ENCODE measurements at regions not wholly inside any gene's neighbourhood (a gene's known extent, or its start where the extent isn't known, plus 50 kb on each side); places are given as distances from the start of the nearest gene placed in this dataset.

DNA sequence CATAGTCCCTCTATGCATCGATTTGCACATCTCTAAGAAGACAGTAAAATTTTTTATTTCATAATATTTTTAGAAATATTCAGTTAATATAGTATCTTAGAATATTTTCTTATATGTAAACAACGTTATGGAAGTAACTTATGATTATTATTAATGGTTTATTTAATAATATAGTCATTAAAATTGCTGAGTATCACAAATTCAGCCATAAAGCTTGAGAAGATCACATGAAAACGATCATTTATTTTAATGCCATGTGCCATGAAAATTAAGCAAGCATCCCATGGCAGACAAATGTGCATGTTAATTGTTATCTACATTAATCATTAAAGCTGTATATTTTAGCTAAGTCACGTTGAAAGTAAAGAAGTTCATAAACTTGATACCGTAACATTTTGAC is 907.1 kb downstream of the KCNT2 start:
- H2AFZ ChIP-seq = no peak overlapping the region
- H3K36me3 ChIP-seq (ENCODE audit: low read depth) = no peaks in the 10 kb centered on the region
- H3K9me2 ChIP-seq (ENCODE audit: insufficient read depth) = no peaks in the 10 kb centered on the region
- H3F3A ChIP-seq (ENCODE audit: insufficient read depth, low read depth) = no peaks in the 10 kb centered on the region
- intact Hi-C loops (cut with micrococcal nuclease; ENCODE audit: unreplicated experiment) = no loop called here
- H3K4me3 ChIP-seq = no peak overlapping the region
- no peaks in the 10 kb centered on the region for H3K79me2 ChIP-seq (ENCODE audit: low read depth)
- TF ChIP-seq EZH2 (IDR thresholded peaks at IDR 0.05; ENCODE audit: low read depth) = no peak
- TF ChIP-seq, protein P1, sequence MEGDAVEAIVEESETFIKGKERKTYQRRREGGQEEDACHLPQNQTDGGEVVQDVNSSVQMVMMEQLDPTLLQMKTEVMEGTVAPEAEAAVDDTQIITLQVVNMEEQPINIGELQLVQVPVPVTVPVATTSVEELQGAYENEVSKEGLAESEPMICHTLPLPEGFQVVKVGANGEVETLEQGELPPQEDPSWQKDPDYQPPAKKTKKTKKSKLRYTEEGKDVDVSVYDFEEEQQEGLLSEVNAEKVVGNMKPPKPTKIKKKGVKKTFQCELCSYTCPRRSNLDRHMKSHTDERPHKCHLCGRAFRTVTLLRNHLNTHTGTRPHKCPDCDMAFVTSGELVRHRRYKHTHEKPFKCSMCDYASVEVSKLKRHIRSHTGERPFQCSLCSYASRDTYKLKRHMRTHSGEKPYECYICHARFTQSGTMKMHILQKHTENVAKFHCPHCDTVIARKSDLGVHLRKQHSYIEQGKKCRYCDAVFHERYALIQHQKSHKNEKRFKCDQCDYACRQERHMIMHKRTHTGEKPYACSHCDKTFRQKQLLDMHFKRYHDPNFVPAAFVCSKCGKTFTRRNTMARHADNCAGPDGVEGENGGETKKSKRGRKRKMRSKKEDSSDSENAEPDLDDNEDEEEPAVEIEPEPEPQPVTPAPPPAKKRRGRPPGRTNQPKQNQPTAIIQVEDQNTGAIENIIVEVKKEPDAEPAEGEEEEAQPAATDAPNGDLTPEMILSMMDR (conservative IDR thresholded peaks at IDR 0.05) = no peak
- no peak overlapping the region for H3K27ac ChIP-seq
- H3K4me2 ChIP-seq = no peak overlapping the region
- DNase-seq = no peak
- CTCF ChIA-PET = no interaction called here
- no TSS peak for BruUV-seq (replicated peaks)
- no peaks in the 10 kb centered on the region for H3K9me3 ChIP-seq (ENCODE audit: insufficient read depth, low read depth)
- no peaks in the 10 kb centered on the region for H3K4me1 ChIP-seq (replicated peaks; ENCODE audit: insufficient read depth)
- POLR2A ChIA-PET (ENCODE audit: unreplicated experiment) = no interaction called here
- H4K20me1 ChIP-seq (ENCODE audit: insufficient read depth) = no peaks in the 10 kb centered on the region
- H3K27me3 ChIP-seq (ENCODE audit: insufficient read depth, low read depth) = no peaks in the 10 kb centered on the region

DNA sequence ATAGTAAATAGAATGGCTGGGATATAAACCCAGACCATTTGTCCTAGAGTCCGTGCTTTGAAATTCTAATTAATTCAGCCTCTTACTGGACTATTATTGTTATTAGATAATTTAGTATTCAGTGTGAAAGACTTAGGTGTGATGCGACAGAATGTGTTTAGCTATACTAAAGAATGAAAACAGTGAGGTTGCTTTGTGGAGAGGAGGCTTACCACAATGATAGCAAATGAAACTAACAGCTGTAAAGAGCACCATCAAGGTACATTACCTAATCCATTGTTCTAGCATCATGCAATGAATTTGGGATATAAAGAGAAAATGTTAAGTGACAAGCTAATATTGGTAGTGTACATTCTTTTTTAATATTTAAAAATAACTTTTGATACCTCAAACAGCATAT is 911.1 kb downstream of the KCNT2 start:
- Histone ChIP-seq H3K79me2 (ENCODE audit: low read depth) (no peaks in the 10 kb centered on the region), H3F3A (ENCODE audit: insufficient read depth, low read depth) (no peaks in the 10 kb centered on the region), H3K4me2 (no peak overlapping the region), H3K4me3 (no peak overlapping the region), H4K20me1 (ENCODE audit: insufficient read depth) (no peaks in the 10 kb centered on the region), H3K27me3 (ENCODE audit: insufficient read depth, low read depth) (no peaks in the 10 kb centered on the region), H2AFZ (no peak overlapping the region), H3K36me3 (ENCODE audit: low read depth) (no peaks in the 10 kb centered on the region), H3K9me2 (ENCODE audit: insufficient read depth) (no peaks in the 10 kb centered on the region; the same call in 1 of the 2 replicates), H3K9me3 (ENCODE audit: insufficient read depth, low read depth) (no peaks in the 10 kb centered on the region), H3K4me1 (replicated peaks; ENCODE audit: insufficient read depth) (no peaks in the 10 kb centered on the region), H3K27ac (no peak overlapping the region)
- DNase-seq = no peak
- BruUV-seq (replicated peaks) = no TSS peak
- POLR2A ChIA-PET (ENCODE audit: unreplicated experiment) = no interaction called here
- intact Hi-C loops (cut with micrococcal nuclease; ENCODE audit: unreplicated experiment) = no loop called here
- CTCF ChIA-PET = no interaction called here
- TF ChIP-seq, protein P1 (conservative IDR thresholded peaks at IDR 0.05) = no peak
- no peak for TF ChIP-seq EZH2 (IDR thresholded peaks at IDR 0.05; ENCODE audit: low read depth)

DNA sequence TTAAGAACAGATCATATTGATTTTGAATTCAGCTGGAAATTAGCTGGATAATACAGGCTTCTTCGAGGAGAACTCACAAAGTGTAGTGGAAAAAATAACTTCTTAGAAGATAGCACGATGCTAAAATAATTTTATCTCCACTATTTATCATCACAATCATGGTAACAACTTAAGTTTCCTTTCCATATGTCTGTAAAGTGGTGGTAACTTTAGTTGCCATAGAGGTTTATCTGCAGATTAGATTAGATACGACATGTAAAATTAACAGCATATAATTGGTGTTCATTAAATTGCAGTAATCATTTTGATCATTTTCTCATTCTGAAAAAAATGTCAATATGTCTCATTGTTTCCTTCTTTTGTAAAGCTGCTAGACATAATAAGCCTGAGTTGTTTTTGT is 921.5 kb downstream of the KCNT2 start:
- Histone ChIP-seq H3K4me2 (no peak overlapping the region), H4K20me1 (ENCODE audit: insufficient read depth) (no peaks in the 10 kb centered on the region), H3K27me3 (ENCODE audit: insufficient read depth, low read depth) (no peaks in the 10 kb centered on the region), H3K9me3 (ENCODE audit: insufficient read depth, low read depth) (no peaks in the 10 kb centered on the region), H2AFZ (no peak overlapping the region), H3F3A (ENCODE audit: insufficient read depth, low read depth) (no peaks in the 10 kb centered on the region), H3K36me3 (ENCODE audit: low read depth) (no peaks in the 10 kb centered on the region), H3K79me2 (ENCODE audit: low read depth) (no peaks in the 10 kb centered on the region), H3K4me1 (replicated peaks; ENCODE audit: insufficient read depth) (no peaks in the 10 kb centered on the region), H3K27ac (no peak overlapping the region), H3K9me2 (ENCODE audit: insufficient read depth) (no peaks in the 10 kb centered on the region; the same call in 1 of the 2 replicates), H3K4me3 (no peak overlapping the region)
- no peak for TF ChIP-seq EZH2 (IDR thresholded peaks at IDR 0.05; ENCODE audit: low read depth)
- TF ChIP-seq, protein P1 (conservative IDR thresholded peaks at IDR 0.05) = no peak
- intact Hi-C loops (cut with micrococcal nuclease; ENCODE audit: unreplicated experiment) = no loop called here
- BruUV-seq (replicated peaks) = no TSS peak
- no peak for DNase-seq
- ChIA-PET CTCF (no interaction called here), POLR2A (ENCODE audit: unreplicated experiment) (no interaction called here)

Data from PC-9 (cell line).